Panc1 (cell line): ENCODE measurements at regions not wholly inside any gene's neighbourhood (a gene's known extent, or its start where the extent isn't known, plus 50 kb on each side); places are given as distances from the start of the nearest gene placed in this dataset.

ENCODE experiments used
- ATAC-seq: fragments of 200-7000 bp; cut with Tn5 transposase; 2 replicates; pipeline ENCODE4 v1.9.1; 2020; ENCODE audit warnings: mild to moderate bottlenecking, moderate library complexity
- BruUV-seq: library from RNA; stranded (reverse); fragments of 400-500 nt; replicated peaks from 2 replicates; lab custom pipeline; 2021; lab: Mats Ljungman, UMichigan
- CTCF ChIA-PET: fragments of 300-600 bp; sonication (Branson Sonifier 250); formaldehyde crosslinking; loops from one replicate; lab custom pipeline; 2022; ENCODE audit warnings: antibody characterized with exemption; lab: Charles Lee
- POLR2A ChIA-PET: fragments of 300-600 bp; sonication (Branson Sonifier 250); formaldehyde crosslinking; loops from one replicate; lab custom pipeline; 2022; ENCODE audit warnings: antibody characterized with exemption; lab: Charles Lee
- DNase-seq: peaks from one replicate; pipeline ENCODE4 v3.0.0-alpha.2; 2010; ENCODE audit warnings: low read depth, low spot score
- H3K27ac ChIP-seq: 2 replicates; pipeline ENCODE4 v1.5.1; 2011; ENCODE audit warnings: mild to moderate bottlenecking, low read length, inconsistent platforms
- H3K27me3 ChIP-seq: fragments of 200-500 bp; sonication (Bioruptor generic); 2 replicates; pipeline ENCODE4 v1.6.0; 2014; ENCODE audit warnings: low read length, inconsistent platforms; ENCODE audit not compliant: control insufficient read depth, insufficient read depth
- H3K36me3 ChIP-seq: fragments of 200-500 bp; sonication (Bioruptor generic); 2 replicates; pipeline ENCODE4 v1.5.1; 2014; ENCODE audit warnings: inconsistent platforms, mild to moderate bottlenecking, low read length, moderate library complexity; ENCODE audit not compliant: control insufficient read depth, insufficient read depth
- H3K4me1 ChIP-seq: 2 replicates; pipeline ENCODE4 v1.5.1; 2011; ENCODE audit warnings: inconsistent platforms, mild to moderate bottlenecking, low read length, moderate library complexity; ENCODE audit not compliant: control insufficient read depth, insufficient read depth
- H3K4me3 ChIP-seq, 2 experiments: 2 replicates each; pipeline ENCODE4 v1.5.1; 2011 to 2012; ENCODE audit warnings: low read depth in 2 of 2, low read length in 2 of 2, mild to moderate bottlenecking in 2 of 2, inconsistent platforms in 1 of 2, moderate library complexity in 1 of 2
- H3K9me3 ChIP-seq: fragments of 200-500 bp; sonication (Bioruptor generic); 2 replicates; pipeline ENCODE4 v1.5.1; 2014; ENCODE audit warnings: low read depth, mild to moderate bottlenecking, inconsistent platforms, low read length, moderate library complexity; ENCODE audit not compliant: control insufficient read depth, insufficient read depth
- POLR2AphosphoS5 ChIP-seq: IDR thresholded peaks from 2 replicates; pipeline ENCODE4 v1.6.1; 2012; ENCODE audit warnings: mild to moderate bottlenecking, low read depth, low read length, moderate library complexity
- REST ChIP-seq, 2 experiments: IDR thresholded peaks; 2 replicates each; pipeline ENCODE4 v1.6.1; 2011 to 2012; ENCODE audit warnings: low read depth in 2 of 2, control low read depth in 1 of 2, low read length in 1 of 2, mild to moderate bottlenecking in 1 of 2, moderate library complexity in 1 of 2; ENCODE audit not compliant: insufficient read depth in 1 of 2
- SIN3A ChIP-seq: IDR thresholded peaks from 2 replicates; pipeline ENCODE4 v1.6.1; 2012; ENCODE audit warnings: low read depth, mild to moderate bottlenecking, low read length, moderate library complexity, borderline replicate concordance; ENCODE audit not compliant: insufficient read depth
- TCF7L2 ChIP-seq: IDR thresholded peaks from 2 replicates; pipeline ENCODE4 v1.6.1; 2011; ENCODE audit warnings: mild to moderate bottlenecking, low read depth, low read length, inconsistent platforms
- in situ Hi-C: cut with HindIII; loops from 2 replicates; pipeline ENCODE4 v1.10.0; 2016; ENCODE audit warnings: low sequenced_read_pairs, low pct_unique_long_range_greater_than_20kb
- intact Hi-C: fragments of 100-400 bp; cut with micrococcal nuclease; formaldehyde crosslinking; loops from one replicate; pipeline ENCODE4 v1.10.0; 2022; ENCODE audit not compliant: unreplicated experiment
- TF ChIP-seq, protein P1 (sequence below): fragments of 450-650 bp; IDR thresholded peaks from 2 replicates; pipeline ENCODE4 v1.5.1; 2017; ENCODE audit warnings: mild to moderate bottlenecking

- Histone ChIP-seq H3K4me3 (no peak overlapping the region), H3K27me3 (no peaks in the 10 kb centered on the region), H3K36me3 (no peaks in the 10 kb centered on the region), H3K4me1 (no peaks in the 10 kb centered on the region), H3K27ac (no peak overlapping the region), H3K9me3 (no peaks in the 10 kb centered on the region)
- intact Hi-C loops: loop anchor here (10.0 kb wide), 1 partner anchor 488 kb away; a partner anchor contains a TSS
- BruUV-seq: no TSS peak
- ATAC-seq (no peak), DNase-seq (no peak)
- no peak for TF ChIP-seq TCF7L2
- TF ChIP-seq POLR2AphosphoS5: no peak
- TF ChIP-seq, protein P1, sequence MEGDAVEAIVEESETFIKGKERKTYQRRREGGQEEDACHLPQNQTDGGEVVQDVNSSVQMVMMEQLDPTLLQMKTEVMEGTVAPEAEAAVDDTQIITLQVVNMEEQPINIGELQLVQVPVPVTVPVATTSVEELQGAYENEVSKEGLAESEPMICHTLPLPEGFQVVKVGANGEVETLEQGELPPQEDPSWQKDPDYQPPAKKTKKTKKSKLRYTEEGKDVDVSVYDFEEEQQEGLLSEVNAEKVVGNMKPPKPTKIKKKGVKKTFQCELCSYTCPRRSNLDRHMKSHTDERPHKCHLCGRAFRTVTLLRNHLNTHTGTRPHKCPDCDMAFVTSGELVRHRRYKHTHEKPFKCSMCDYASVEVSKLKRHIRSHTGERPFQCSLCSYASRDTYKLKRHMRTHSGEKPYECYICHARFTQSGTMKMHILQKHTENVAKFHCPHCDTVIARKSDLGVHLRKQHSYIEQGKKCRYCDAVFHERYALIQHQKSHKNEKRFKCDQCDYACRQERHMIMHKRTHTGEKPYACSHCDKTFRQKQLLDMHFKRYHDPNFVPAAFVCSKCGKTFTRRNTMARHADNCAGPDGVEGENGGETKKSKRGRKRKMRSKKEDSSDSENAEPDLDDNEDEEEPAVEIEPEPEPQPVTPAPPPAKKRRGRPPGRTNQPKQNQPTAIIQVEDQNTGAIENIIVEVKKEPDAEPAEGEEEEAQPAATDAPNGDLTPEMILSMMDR: no peak
- TF ChIP-seq REST (IDR thresholded peaks at IDR 0.05; ENCODE audit: insufficient read depth in 1 of 2, low read depth in 2 of 2, low read length in 1 of 2): no peak
- no peak for TF ChIP-seq SIN3A
- ChIA-PET POLR2A (no interaction called here), CTCF (no interaction called here)
- in situ Hi-C loops: no loop called here
These were observed 808.6 kb upstream of the ARGLU1 start for GRCh38 chr13:107376341-107377125.

GRCh38 chr13:107375701-107376340, 807.9 kb upstream of the ARGLU1 start:
- H3K9me3 ChIP-seq: no peaks in the 10 kb centered on the region
- no peak for ATAC-seq
- no TSS peak for BruUV-seq

More at GRCh38 chr13:107375701-107376340, 807.9 kb upstream of the ARGLU1 start:
- H3K4me1 ChIP-seq: no peaks in the 10 kb centered on the region
- no peak for DNase-seq
- H3K27me3 ChIP-seq: no peaks in the 10 kb centered on the region
- POLR2A ChIA-PET: no interaction called here
- H3K36me3 ChIP-seq: no peaks in the 10 kb centered on the region
- H3K4me3 ChIP-seq: no peak overlapping the region
- in situ Hi-C loops (no loop called here), intact Hi-C loops (loop anchor here (10.0 kb wide), 1 partner anchor 489 kb away; a partner anchor contains a TSS)
- CTCF ChIA-PET: no interaction called here
- H3K27ac ChIP-seq: no peak overlapping the region
- TF ChIP-seq SIN3A (no peak), POLR2AphosphoS5 (no peak), TCF7L2 (no peak)
- TF ChIP-seq, protein P1: no peak
